Activated CD8-positive, alpha-beta T cell treated with anti-CD3 and anti-CD28 coated beads for 36 hours (primary cell): ENCODE measurements at regions not wholly inside any gene's neighbourhood (a gene's known extent, or its start where the extent isn't known, plus 50 kb on each side); places are given as distances from the start of the nearest gene placed in this dataset.
A peak's percentile ranks its signal among the peaks of the same experiment; 100 is the strongest.

ENCODE experiments used
- ATAC-seq: fragments of 200-7000 bp; cut with Tn5 transposase; one replicate; pipeline ENCODE4 v1.10.0; 2021; ENCODE audit warnings: mild to moderate bottlenecking, moderate library complexity
- CTCF ChIA-PET: fragments of 350-600 bp; sonication (Branson Sonifier 250); formaldehyde crosslinking; loops from one replicate; lab custom pipeline; 2021; ENCODE audit warnings: antibody characterized with exemption; lab: Charles Lee
- POLR2A ChIA-PET: fragments of 350-600 bp; sonication (Branson Sonifier 250); formaldehyde crosslinking; loops from one replicate; lab custom pipeline; 2021; ENCODE audit warnings: antibody characterized with exemption; lab: Charles Lee
- DNase-seq: peaks from one replicate; pipeline ENCODE4 v3.0.0-alpha.2; 2020
- H3K27ac Mint-ChIP-seq: one replicate; pipeline ENCODE4 v1.8.0; 2021; ENCODE audit warnings: mild to moderate bottlenecking, mixed read lengths
- H3K27me3 Mint-ChIP-seq: one replicate; pipeline ENCODE4 v1.8.0; 2021; ENCODE audit warnings: mixed read lengths
- H3K36me3 Mint-ChIP-seq: one replicate; pipeline ENCODE4 v1.8.0; 2021; ENCODE audit warnings: low read depth, mixed read lengths
- H3K4me1 Mint-ChIP-seq: one replicate; pipeline ENCODE4 v1.8.0; 2021; ENCODE audit warnings: low read depth, mixed read lengths
- H3K4me3 Mint-ChIP-seq: one replicate; pipeline ENCODE4 v1.8.0; 2021; ENCODE audit warnings: mild to moderate bottlenecking, moderate library complexity, mixed read lengths
- H3K9me3 Mint-ChIP-seq: one replicate; pipeline ENCODE4 v1.8.0; 2021; ENCODE audit warnings: mixed read lengths
- intact Hi-C: fragments of 100-400 bp; cut with micrococcal nuclease; formaldehyde crosslinking; loops from one replicate; pipeline ENCODE4 v1.10.0; 2022
- TF ChIP-seq, protein P1 (sequence below): fragments of 200-600 bp; IDR thresholded peaks from one replicate; pipeline ENCODE4 v1.8.0; 2022; ENCODE audit warnings: antibody characterized with exemption, mild to moderate bottlenecking

DNA sequence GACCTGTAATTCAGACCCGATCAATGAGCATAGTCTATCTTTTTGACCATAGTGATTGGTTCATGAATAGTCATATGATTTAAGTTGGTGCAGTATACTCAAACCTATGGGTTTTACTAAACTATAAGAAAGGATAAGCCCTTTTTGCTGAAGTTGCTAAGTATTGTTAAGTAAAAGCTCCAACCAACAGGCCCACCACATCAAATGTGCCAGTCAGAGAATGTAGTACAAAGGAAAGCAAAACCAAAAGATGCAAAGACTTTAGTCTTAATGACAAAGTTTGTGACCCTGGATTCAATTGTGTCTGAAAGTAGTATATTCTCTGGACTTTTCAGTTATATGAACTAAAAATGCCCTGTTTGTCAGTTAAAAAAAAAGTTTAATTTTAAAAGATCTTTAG is 208.1 kb upstream of the TET2 start:
- POLR2A ChIA-PET = no interaction called here
- no peak overlapping the region for H3K4me3 Mint-ChIP-seq
- H3K27ac Mint-ChIP-seq = peak overlapping the region; percentile 18
- TF ChIP-seq, protein P1, sequence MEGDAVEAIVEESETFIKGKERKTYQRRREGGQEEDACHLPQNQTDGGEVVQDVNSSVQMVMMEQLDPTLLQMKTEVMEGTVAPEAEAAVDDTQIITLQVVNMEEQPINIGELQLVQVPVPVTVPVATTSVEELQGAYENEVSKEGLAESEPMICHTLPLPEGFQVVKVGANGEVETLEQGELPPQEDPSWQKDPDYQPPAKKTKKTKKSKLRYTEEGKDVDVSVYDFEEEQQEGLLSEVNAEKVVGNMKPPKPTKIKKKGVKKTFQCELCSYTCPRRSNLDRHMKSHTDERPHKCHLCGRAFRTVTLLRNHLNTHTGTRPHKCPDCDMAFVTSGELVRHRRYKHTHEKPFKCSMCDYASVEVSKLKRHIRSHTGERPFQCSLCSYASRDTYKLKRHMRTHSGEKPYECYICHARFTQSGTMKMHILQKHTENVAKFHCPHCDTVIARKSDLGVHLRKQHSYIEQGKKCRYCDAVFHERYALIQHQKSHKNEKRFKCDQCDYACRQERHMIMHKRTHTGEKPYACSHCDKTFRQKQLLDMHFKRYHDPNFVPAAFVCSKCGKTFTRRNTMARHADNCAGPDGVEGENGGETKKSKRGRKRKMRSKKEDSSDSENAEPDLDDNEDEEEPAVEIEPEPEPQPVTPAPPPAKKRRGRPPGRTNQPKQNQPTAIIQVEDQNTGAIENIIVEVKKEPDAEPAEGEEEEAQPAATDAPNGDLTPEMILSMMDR = no peak
- ATAC-seq = peak; percentile 52
- no peaks in the 10 kb centered on the region for H3K27me3 Mint-ChIP-seq
- CTCF ChIA-PET = no interaction called here
- H3K36me3 Mint-ChIP-seq = peaks cover 2% of the 10 kb centered on the region
- intact Hi-C loops = loop anchor here (10.0 kb wide), 2 partner anchors 206 to 536 kb away; partner anchors contain the start of genes PPA2 and TET2
- peaks cover 5% of the 10 kb centered on the region for H3K9me3 Mint-ChIP-seq
- peak; percentile 64 for DNase-seq
- peaks cover 38% of the 10 kb centered on the region for H3K4me1 Mint-ChIP-seq

- Mint-ChIP-seq H3K9me3 (no peaks in the 10 kb centered on the region), H3K4me3 (no peak overlapping the region), H3K36me3 (no peaks in the 10 kb centered on the region), H3K27ac (no peak overlapping the region), H3K27me3 (no peaks in the 10 kb centered on the region), H3K4me1 (peaks cover 44% of the 10 kb centered on the region)
- DNase-seq (no peak), ATAC-seq (no peak)
- POLR2A ChIA-PET = interaction anchor here (0.8 kb wide), 1 partner anchor 9 kb away, joined by 3 read pairs; no protein-coding TSS in a partner anchor
- TF ChIP-seq, protein P1 = no peak
- CTCF ChIA-PET = interaction anchor here (1.1 kb wide), 1 partner anchor 61 kb away, joined by 3 read pairs; no protein-coding TSS in a partner anchor
- intact Hi-C loops = no loop called here
These were observed 205.7 kb upstream of the TET2 start for GRCh38 chr4:104940927-104941326.

DNA sequence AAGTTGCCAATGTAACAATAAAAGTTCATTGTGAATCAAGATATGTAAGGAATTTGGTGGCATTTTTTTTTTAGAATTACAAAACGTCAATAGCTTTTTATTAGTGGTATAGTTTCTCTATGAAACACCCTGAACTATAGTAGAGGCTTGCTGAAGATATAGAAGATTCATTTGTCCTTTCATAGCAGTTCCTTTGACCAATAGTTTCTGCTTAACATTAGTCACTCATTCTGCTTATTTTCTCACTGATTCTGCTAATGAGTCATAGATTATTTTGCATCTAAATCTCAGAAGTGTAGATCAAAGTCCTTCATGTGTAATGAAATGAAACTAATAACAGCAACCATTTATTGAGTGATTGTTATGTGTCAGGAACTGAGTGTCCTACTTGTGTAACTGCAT is 205.0 kb upstream of the TET2 start:
- DNase-seq (no peak), ATAC-seq (peak; percentile 41)
- Mint-ChIP-seq H3K4me3 (no peak overlapping the region), H3K27me3 (no peaks in the 10 kb centered on the region), H3K4me1 (peaks cover 44% of the 10 kb centered on the region), H3K27ac (peak overlapping the region; percentile 59), H3K9me3 (no peaks in the 10 kb centered on the region), H3K36me3 (no peaks in the 10 kb centered on the region)
- intact Hi-C loops = no loop called here
- POLR2A ChIA-PET = no interaction called here
- CTCF ChIA-PET = interaction anchor here (1.1 kb wide), 1 partner anchor 60 kb away, joined by 3 read pairs; no protein-coding TSS in a partner anchor
- TF ChIP-seq, protein P1 = no peak

DNA sequence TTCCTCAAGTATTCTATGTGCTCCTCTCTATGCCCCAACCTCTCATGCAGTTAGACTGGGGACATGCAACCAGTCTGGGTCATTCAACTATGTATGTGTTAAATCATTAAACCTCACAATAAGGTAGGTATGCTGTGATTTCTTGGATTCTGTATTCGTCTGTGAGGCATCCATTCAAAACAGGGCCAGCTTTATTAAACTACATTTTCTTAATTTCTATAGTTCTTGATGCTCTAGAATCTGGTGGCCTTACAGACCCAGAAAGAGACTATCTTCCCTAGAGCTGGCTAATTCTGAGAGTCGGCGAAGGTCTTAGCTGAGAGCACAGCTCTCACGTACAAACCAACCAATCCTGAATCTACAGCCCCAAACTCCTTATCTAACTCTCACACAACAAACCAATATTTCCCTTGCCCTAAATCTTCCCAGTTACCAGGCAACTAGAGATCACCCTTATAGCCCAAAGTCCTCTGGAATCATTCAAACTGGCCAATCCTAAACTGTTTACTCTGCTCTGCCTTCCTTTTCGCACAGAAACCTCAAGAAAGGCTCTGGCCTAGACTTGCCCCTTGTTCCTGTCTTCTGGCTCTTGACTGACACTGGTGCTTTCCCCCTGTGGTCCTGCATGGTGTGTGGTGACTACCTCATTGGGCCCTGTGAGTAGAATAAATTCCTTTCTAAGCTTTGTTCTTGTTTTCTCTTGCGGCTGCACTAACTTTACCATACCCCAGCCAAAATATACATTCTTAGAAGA is 203.5 kb upstream of the TET2 start:
- peak; percentile 77 for DNase-seq
- Mint-ChIP-seq H3K27ac (peak overlapping the region; percentile 91), H3K36me3 (no peaks in the 10 kb centered on the region), H3K4me1 (peaks cover 43% of the 10 kb centered on the region), H3K4me3 (no peak overlapping the region), H3K27me3 (no peaks in the 10 kb centered on the region), H3K9me3 (no peaks in the 10 kb centered on the region)
- peak; percentile 91 for ATAC-seq
- ChIA-PET CTCF (no interaction called here), POLR2A (interaction anchor here (0.6 to 1.0 kb wide), 2 partner anchors 18 to 853 kb away, joined by 3 read pairs; no protein-coding TSS in a partner anchor)
- TF ChIP-seq, protein P1 = no peak
- intact Hi-C loops = no loop called here

- H3K9me3 Mint-ChIP-seq = no peaks in the 10 kb centered on the region
- intact Hi-C loops = no loop called here
- no peak for DNase-seq
- H3K36me3 Mint-ChIP-seq = no peaks in the 10 kb centered on the region
- no peak for ATAC-seq
- no peaks in the 10 kb centered on the region for H3K27me3 Mint-ChIP-seq
- no peak overlapping the region for H3K27ac Mint-ChIP-seq
- no peak overlapping the region for H3K4me3 Mint-ChIP-seq
- ChIA-PET POLR2A (no interaction called here), CTCF (no interaction called here)
- TF ChIP-seq, protein P1 = no peak
- H3K4me1 Mint-ChIP-seq = peaks cover 36% of the 10 kb centered on the region
These were observed 202.1 kb upstream of the TET2 start for GRCh38 chr4:104944596-104944995.
